ENCODE measurements at regions not wholly inside any gene's neighbourhood (a gene's known extent, or its start where the extent isn't known, plus 50 kb on each side); places are given as distances from the start of the nearest gene placed in this dataset.

- H3K36me3 ChIP-seq (ENCODE audit: control insufficient read depth in 5 of 5, insufficient read depth in 5 of 5, low read length in 5 of 5): no peaks in the 10 kb centered on the region
- no peak overlapping the region for H3K27ac ChIP-seq (ENCODE audit: low read depth, low read length)
- H3K9me3 ChIP-seq (ENCODE audit: control insufficient read depth in 5 of 5, low read length in 5 of 5): peaks cover 0 to 2% (median 0%) of the 10 kb centered on the region in 5 donors
- no peak overlapping the region for H3K9ac ChIP-seq (ENCODE audit: low read length in 5 of 5)
- peaks cover 0 to 4% (median 0%) of the 10 kb centered on the region in 5 donors for H3K27me3 ChIP-seq (ENCODE audit: control insufficient read depth in 5 of 5, insufficient read depth in 4 of 5, low read length in 5 of 5)
- no peak overlapping the region for H3K4me3 ChIP-seq (ENCODE audit: low read depth in 1 of 5, low read length in 5 of 5)
- peaks cover 0 to 9% (median 2%) of the 10 kb centered on the region in 5 donors for H3K4me1 ChIP-seq (ENCODE audit: control insufficient read depth in 5 of 5, insufficient read depth in 5 of 5, low read length in 5 of 5)
Observed at GRCh38 chr3:193997228-193998122, 138.5 kb upstream of the HES1 start.

GRCh38 chr3:193998123-193998448, 137.9 kb upstream of the HES1 start:
- Histone ChIP-seq H3K36me3 (ENCODE audit: control insufficient read depth in 5 of 5, insufficient read depth in 5 of 5, low read length in 5 of 5) (no peaks in the 10 kb centered on the region), H3K27ac (ENCODE audit: low read depth, low read length) (no peak overlapping the region), H3K27me3 (ENCODE audit: control insufficient read depth in 5 of 5, insufficient read depth in 4 of 5, low read length in 5 of 5) (peaks cover 0 to 4% (median 0%) of the 10 kb centered on the region in 5 donors), H3K9ac (ENCODE audit: low read length in 5 of 5) (no peak overlapping the region), H3K4me3 (ENCODE audit: low read depth in 1 of 5, low read length in 5 of 5) (no peak overlapping the region), H3K9me3 (ENCODE audit: control insufficient read depth in 5 of 5, low read length in 5 of 5) (peaks cover 0 to 2% (median 0%) of the 10 kb centered on the region in 5 donors), H3K4me1 (ENCODE audit: control insufficient read depth in 5 of 5, insufficient read depth in 5 of 5, low read length in 5 of 5) (peaks cover 0 to 15% (median 8%) of the 10 kb centered on the region in 5 donors)

GRCh38 chr3:193998628-193999195, 137.2 kb upstream of the HES1 start:
- no peak overlapping the region for H3K9ac ChIP-seq (ENCODE audit: low read length in 5 of 5)
- H3K27ac ChIP-seq (ENCODE audit: low read depth, low read length): no peak overlapping the region
- peaks cover 0 to under 1% (median 0%) of the 10 kb centered on the region in 5 donors for H3K9me3 ChIP-seq (ENCODE audit: control insufficient read depth in 5 of 5, low read length in 5 of 5)
- H3K36me3 ChIP-seq (ENCODE audit: control insufficient read depth in 5 of 5, insufficient read depth in 5 of 5, low read length in 5 of 5): no peaks in the 10 kb centered on the region
- H3K27me3 ChIP-seq (ENCODE audit: control insufficient read depth in 5 of 5, insufficient read depth in 4 of 5, low read length in 5 of 5): peaks cover 0 to 4% (median 0%) of the 10 kb centered on the region in 5 donors
- peaks cover 2 to 21% (median 12%) of the 10 kb centered on the region in 5 donors for H3K4me1 ChIP-seq (ENCODE audit: control insufficient read depth in 5 of 5, insufficient read depth in 5 of 5, low read length in 5 of 5)
- no peak overlapping the region for H3K4me3 ChIP-seq (ENCODE audit: low read depth in 1 of 5, low read length in 5 of 5)

- peaks cover 0 to 4% (median 0%) of the 10 kb centered on the region in 5 donors for H3K27me3 ChIP-seq (ENCODE audit: control insufficient read depth in 5 of 5, insufficient read depth in 4 of 5, low read length in 5 of 5)
- H3K36me3 ChIP-seq (ENCODE audit: control insufficient read depth in 5 of 5, insufficient read depth in 5 of 5, low read length in 5 of 5): no peaks in the 10 kb centered on the region
- H3K4me1 ChIP-seq (ENCODE audit: control insufficient read depth in 5 of 5, insufficient read depth in 5 of 5, low read length in 5 of 5): peaks cover 9 to 35% (median 26%) of the 10 kb centered on the region in 5 donors
- H3K9me3 ChIP-seq (ENCODE audit: control insufficient read depth in 5 of 5, low read length in 5 of 5): no peaks in the 10 kb centered on the region
- no peak overlapping the region for H3K4me3 ChIP-seq (ENCODE audit: low read depth in 1 of 5, low read length in 5 of 5)
- H3K27ac ChIP-seq (ENCODE audit: low read depth, low read length): no peak overlapping the region
- H3K9ac ChIP-seq (ENCODE audit: low read length in 5 of 5): no peak overlapping the region
Observed at GRCh38 chr3:194000100-194000499, 135.8 kb upstream of the HES1 start.

GRCh38 chr3:194000712-194001111, 135.2 kb upstream of the HES1 start:
- Histone ChIP-seq H3K4me1 (ENCODE audit: control insufficient read depth in 5 of 5, insufficient read depth in 5 of 5, low read length in 5 of 5) (peaks cover 9 to 40% (median 31%) of the 10 kb centered on the region in 5 donors), H3K9ac (ENCODE audit: low read length in 5 of 5) (no peak overlapping the region), H3K27ac (ENCODE audit: low read depth, low read length) (no peak overlapping the region)

GRCh38 chr3:194001728-194002459, 134.1 kb upstream of the HES1 start:
- peaks cover 12 to 45% (median 38%) of the 10 kb centered on the region in 5 donors for H3K4me1 ChIP-seq (ENCODE audit: control insufficient read depth in 5 of 5, insufficient read depth in 5 of 5, low read length in 5 of 5)
- H3K4me3 ChIP-seq (ENCODE audit: low read depth in 1 of 5, low read length in 5 of 5): no peak overlapping the region
- H3K27ac ChIP-seq (ENCODE audit: low read depth, low read length): no peak overlapping the region
- no peak overlapping the region for H3K9ac ChIP-seq (ENCODE audit: low read length in 5 of 5)
- H3K9me3 ChIP-seq (ENCODE audit: control insufficient read depth in 5 of 5, low read length in 5 of 5): no peaks in the 10 kb centered on the region
- H3K27me3 ChIP-seq (ENCODE audit: control insufficient read depth in 5 of 5, insufficient read depth in 4 of 5, low read length in 5 of 5): peaks cover 0 to 2% (median 0%) of the 10 kb centered on the region in 5 donors
- no peaks in the 10 kb centered on the region for H3K36me3 ChIP-seq (ENCODE audit: control insufficient read depth in 5 of 5, insufficient read depth in 5 of 5, low read length in 5 of 5)

More at GRCh38 chr3:194000712-194001111, 135.2 kb upstream of the HES1 start:
- H3K36me3 ChIP-seq (ENCODE audit: control insufficient read depth in 5 of 5, insufficient read depth in 5 of 5, low read length in 5 of 5): no peaks in the 10 kb centered on the region
- H3K4me3 ChIP-seq (ENCODE audit: low read depth in 1 of 5, low read length in 5 of 5): no peak overlapping the region
- no peaks in the 10 kb centered on the region for H3K9me3 ChIP-seq (ENCODE audit: control insufficient read depth in 5 of 5, low read length in 5 of 5)
- peaks cover 0 to 4% (median 0%) of the 10 kb centered on the region in 5 donors for H3K27me3 ChIP-seq (ENCODE audit: control insufficient read depth in 5 of 5, insufficient read depth in 4 of 5, low read length in 5 of 5)

- H3K9me3 ChIP-seq (ENCODE audit: control insufficient read depth in 5 of 5, low read length in 5 of 5): no peaks in the 10 kb centered on the region
- H3K9ac ChIP-seq (ENCODE audit: low read length in 5 of 5): peak overlapping the region in 4 of 5 donors; percentile 21 to 69 (median 45)
- H3K27me3 ChIP-seq (ENCODE audit: control insufficient read depth in 5 of 5, insufficient read depth in 4 of 5, low read length in 5 of 5): peaks cover 0 to 2% (median 0%) of the 10 kb centered on the region in 5 donors
- H3K36me3 ChIP-seq (ENCODE audit: control insufficient read depth in 5 of 5, insufficient read depth in 5 of 5, low read length in 5 of 5): no peaks in the 10 kb centered on the region
- peak overlapping the region; percentile 90 for H3K27ac ChIP-seq (ENCODE audit: low read depth, low read length)
- peak overlapping the region; percentile 37 to 67 (median 45) for H3K4me3 ChIP-seq (ENCODE audit: low read depth in 1 of 5, low read length in 5 of 5)
- H3K4me1 ChIP-seq (ENCODE audit: control insufficient read depth in 5 of 5, insufficient read depth in 5 of 5, low read length in 5 of 5): peaks cover 12 to 42% (median 38%) of the 10 kb centered on the region in 5 donors
Observed at GRCh38 chr3:194003114-194004057, 132.6 kb upstream of the HES1 start.

GRCh38 chr3:194005930-194006501, 129.9 kb upstream of the HES1 start:
- H3K27ac ChIP-seq (ENCODE audit: low read depth, low read length): no peak overlapping the region
- H3K4me3 ChIP-seq (ENCODE audit: low read depth in 1 of 5, low read length in 5 of 5): no peak overlapping the region
- H3K9me3 ChIP-seq (ENCODE audit: control insufficient read depth in 5 of 5, low read length in 5 of 5): no peaks in the 10 kb centered on the region
- peak overlapping the region in 1 of 5 donors; percentile 11 for H3K9ac ChIP-seq (ENCODE audit: low read length in 5 of 5)
- H3K27me3 ChIP-seq (ENCODE audit: control insufficient read depth in 5 of 5, insufficient read depth in 4 of 5, low read length in 5 of 5): peaks cover 0 to 2% (median 0%) of the 10 kb centered on the region in 5 donors
- H3K4me1 ChIP-seq (ENCODE audit: control insufficient read depth in 5 of 5, insufficient read depth in 5 of 5, low read length in 5 of 5): peaks cover 12 to 42% (median 38%) of the 10 kb centered on the region in 5 donors
- H3K36me3 ChIP-seq (ENCODE audit: control insufficient read depth in 5 of 5, insufficient read depth in 5 of 5, low read length in 5 of 5): no peaks in the 10 kb centered on the region
